ENCODE measurements at regions not wholly inside any gene's neighbourhood (a gene's known extent, or its start where the extent isn't known, plus 50 kb on each side); places are given as distances from the start of the nearest gene placed in this dataset.

GRCh38 chr2:12819103-12819475 is 102.4 kb downstream of the TRIB2 start:
- WGBS (ENCODE audit: insufficient coverage, insufficient replicate concordance, low lambda C conversion rate, missing lambda C conversion rate), result 23% methylated on average over 3 of the region's 3 CpGs
- FAIRE-seq, result no peak
- no peaks in the 10 kb centered on the region for H3K27me3 ChIP-seq (replicated peaks in 1 of 2; ENCODE audit: control insufficient read depth in 2 of 2, insufficient read depth in 2 of 2, low read length in 1 of 2)
- no peak for TF ChIP-seq ZBED1 (IDR thresholded peaks at IDR 0.05; ENCODE audit: borderline replicate concordance)
- TF ChIP-seq SMARCA5 (IDR thresholded peaks at IDR 0.05), result no peak
- TF ChIP-seq, protein P1, sequence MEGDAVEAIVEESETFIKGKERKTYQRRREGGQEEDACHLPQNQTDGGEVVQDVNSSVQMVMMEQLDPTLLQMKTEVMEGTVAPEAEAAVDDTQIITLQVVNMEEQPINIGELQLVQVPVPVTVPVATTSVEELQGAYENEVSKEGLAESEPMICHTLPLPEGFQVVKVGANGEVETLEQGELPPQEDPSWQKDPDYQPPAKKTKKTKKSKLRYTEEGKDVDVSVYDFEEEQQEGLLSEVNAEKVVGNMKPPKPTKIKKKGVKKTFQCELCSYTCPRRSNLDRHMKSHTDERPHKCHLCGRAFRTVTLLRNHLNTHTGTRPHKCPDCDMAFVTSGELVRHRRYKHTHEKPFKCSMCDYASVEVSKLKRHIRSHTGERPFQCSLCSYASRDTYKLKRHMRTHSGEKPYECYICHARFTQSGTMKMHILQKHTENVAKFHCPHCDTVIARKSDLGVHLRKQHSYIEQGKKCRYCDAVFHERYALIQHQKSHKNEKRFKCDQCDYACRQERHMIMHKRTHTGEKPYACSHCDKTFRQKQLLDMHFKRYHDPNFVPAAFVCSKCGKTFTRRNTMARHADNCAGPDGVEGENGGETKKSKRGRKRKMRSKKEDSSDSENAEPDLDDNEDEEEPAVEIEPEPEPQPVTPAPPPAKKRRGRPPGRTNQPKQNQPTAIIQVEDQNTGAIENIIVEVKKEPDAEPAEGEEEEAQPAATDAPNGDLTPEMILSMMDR (IDR thresholded peaks at IDR 0.05 in 2 of 3, conservative IDR thresholded peaks at IDR 0.05 in 1 of 3; ENCODE audit: control insufficient read depth in 2 of 3, extremely low read depth in 1 of 3, insufficient read depth in 1 of 3, low read depth in 3 of 3, low read length in 3 of 3), result no peak
- no peak for TF ChIP-seq EGR1 (IDR thresholded peaks at IDR 0.05; ENCODE audit: borderline replicate concordance in 1 of 2, low read depth in 2 of 2, low read length in 2 of 2)
- TF ChIP-seq ATF7 (IDR thresholded peaks at IDR 0.05; ENCODE audit: low read depth), result no peak
- TF ChIP-seq PKNOX1 (IDR thresholded peaks at IDR 0.05), result no peak
- TF ChIP-seq CHD4 (IDR thresholded peaks at IDR 0.05), result no peak
- TF ChIP-seq, protein P2, sequence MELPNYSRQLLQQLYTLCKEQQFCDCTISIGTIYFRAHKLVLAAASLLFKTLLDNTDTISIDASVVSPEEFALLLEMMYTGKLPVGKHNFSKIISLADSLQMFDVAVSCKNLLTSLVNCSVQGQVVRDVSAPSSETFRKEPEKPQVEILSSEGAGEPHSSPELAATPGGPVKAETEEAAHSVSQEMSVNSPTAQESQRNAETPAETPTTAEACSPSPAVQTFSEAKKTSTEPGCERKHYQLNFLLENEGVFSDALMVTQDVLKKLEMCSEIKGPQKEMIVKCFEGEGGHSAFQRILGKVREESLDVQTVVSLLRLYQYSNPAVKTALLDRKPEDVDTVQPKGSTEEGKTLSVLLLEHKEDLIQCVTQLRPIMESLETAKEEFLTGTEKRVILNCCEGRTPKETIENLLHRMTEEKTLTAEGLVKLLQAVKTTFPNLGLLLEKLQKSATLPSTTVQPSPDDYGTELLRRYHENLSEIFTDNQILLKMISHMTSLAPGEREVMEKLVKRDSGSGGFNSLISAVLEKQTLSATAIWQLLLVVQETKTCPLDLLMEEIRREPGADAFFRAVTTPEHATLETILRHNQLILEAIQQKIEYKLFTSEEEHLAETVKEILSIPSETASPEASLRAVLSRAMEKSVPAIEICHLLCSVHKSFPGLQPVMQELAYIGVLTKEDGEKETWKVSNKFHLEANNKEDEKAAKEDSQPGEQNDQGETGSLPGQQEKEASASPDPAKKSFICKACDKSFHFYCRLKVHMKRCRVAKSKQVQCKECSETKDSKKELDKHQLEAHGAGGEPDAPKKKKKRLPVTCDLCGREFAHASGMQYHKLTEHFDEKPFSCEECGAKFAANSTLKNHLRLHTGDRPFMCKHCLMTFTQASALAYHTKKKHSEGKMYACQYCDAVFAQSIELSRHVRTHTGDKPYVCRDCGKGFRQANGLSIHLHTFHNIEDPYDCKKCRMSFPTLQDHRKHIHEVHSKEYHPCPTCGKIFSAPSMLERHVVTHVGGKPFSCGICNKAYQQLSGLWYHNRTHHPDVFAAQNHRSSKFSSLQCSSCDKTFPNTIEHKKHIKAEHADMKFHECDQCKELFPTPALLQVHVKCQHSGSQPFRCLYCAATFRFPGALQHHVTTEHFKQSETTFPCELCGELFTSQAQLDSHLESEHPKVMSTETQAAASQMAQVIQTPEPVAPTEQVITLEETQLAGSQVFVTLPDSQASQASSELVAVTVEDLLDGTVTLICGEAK (IDR thresholded peaks at IDR 0.05; ENCODE audit: borderline replicate concordance), result no peak
- intact Hi-C loops (cut with micrococcal nuclease; ENCODE audit: unreplicated experiment), result no loop called here
- no peaks in the 10 kb centered on the region for H4K20me1 ChIP-seq (ENCODE audit: control insufficient read depth, insufficient read depth)
- ChIA-PET POLR2A (no interaction called here), SMC1A (ENCODE audit: uncharacterized antibody, unreplicated experiment) (no interaction called here), CTCF (no interaction called here), RAD21 (ENCODE audit: unreplicated experiment) (no interaction called here)
- H3K27ac ChIP-seq (ENCODE audit: control insufficient read depth, insufficient read depth), result no peak overlapping the region
- in situ Hi-C loops (cut with MboI), result no loop called here
- no peak overlapping the region for H2AFZ ChIP-seq (ENCODE audit: control insufficient read depth, low read depth, low read length)
- no peaks in the 10 kb centered on the region for H3K4me1 ChIP-seq (ENCODE audit: control insufficient read depth, insufficient read depth, low read length)
- H3K9ac ChIP-seq (ENCODE audit: control insufficient read depth, insufficient read depth, low read length), result no peak overlapping the region
- no TSS peak for BruUV-seq (replicated peaks)
- no peaks in the 10 kb centered on the region for H3K36me3 ChIP-seq (ENCODE audit: control insufficient read depth in 2 of 2, insufficient read depth in 2 of 2, low read length in 1 of 2)
- DNase-seq (ENCODE audit: low read depth, low spot score), result no peak
- no peak for ATAC-seq
- no peaks in the 10 kb centered on the region for H3K79me2 ChIP-seq (ENCODE audit: control insufficient read depth, insufficient read depth, low read length)
- H3K9me3 ChIP-seq (replicated peaks; ENCODE audit: control insufficient read depth, insufficient read depth, low read length), result no peaks in the 10 kb centered on the region; the same call in 2 of the 3 replicates
- H3K4me3 ChIP-seq, result no peak overlapping the region
- H3K4me2 ChIP-seq (ENCODE audit: control insufficient read depth, insufficient read depth), result no peak overlapping the region
